H1 (cell line): ENCODE measurements at regions not wholly inside any gene's neighbourhood (a gene's known extent, or its start where the extent isn't known, plus 50 kb on each side); places are given as distances from the start of the nearest gene placed in this dataset.

Experiments used
- CHD7 ChIP-seq: fragments of 300-600 bp; sonication (generic); IDR thresholded peaks from 2 replicates; pipeline ENCODE4 v1.7.1; 2012; ENCODE audit warnings: low read length, moderate library complexity, mild to moderate bottlenecking, inconsistent platforms; ENCODE audit not compliant: insufficient replicate concordance
- E2F6 ChIP-seq: IDR thresholded peaks from 2 replicates; pipeline ENCODE4 v1.6.1; 2012; ENCODE audit warnings: inconsistent platforms
- EZH2 ChIP-seq: fragments of 200-600 bp; sonication (generic); IDR thresholded peaks from 2 replicates; pipeline ENCODE4 v1.7.1; 2012; ENCODE audit warnings: low read depth, mild to moderate bottlenecking, moderate library complexity, low read length, inconsistent platforms; ENCODE audit not compliant: severe bottlenecking
- HDAC2 ChIP-seq, 2 experiments: fragments of 300-600 bp in 1 of 2; sonication (generic) in 1 of 2; IDR thresholded peaks; 2 replicates each; pipeline ENCODE4 v1.6.1; 2011 to 2012; ENCODE audit warnings: low read depth in 2 of 2, low read length in 2 of 2, mild to moderate bottlenecking in 2 of 2, moderate library complexity in 2 of 2, borderline replicate concordance in 1 of 2, inconsistent platforms in 1 of 2
- NRF1 ChIP-seq: IDR thresholded peaks from 2 replicates; pipeline ENCODE4 v1.6.1; 2011; ENCODE audit warnings: mild to moderate bottlenecking, low read depth, low read length, improper control_type of control experiment
- RBBP5 ChIP-seq: IDR thresholded peaks from 2 replicates; pipeline ENCODE4 v1.7.1; 2012; ENCODE audit warnings: low read depth, mild to moderate bottlenecking, inconsistent platforms, low read length, moderate library complexity, borderline replicate concordance
- SP4 ChIP-seq: IDR thresholded peaks from 2 replicates; pipeline ENCODE4 v1.6.1; 2012; ENCODE audit warnings: low read length, inconsistent platforms
- YY1 ChIP-seq: IDR thresholded peaks from 2 replicates; pipeline ENCODE4 v1.6.1; 2011; ENCODE audit warnings: low read depth, mild to moderate bottlenecking, low read length

GRCh38 chr15:96428742-96429141, 98.2 kb downstream of the NR2F2 start (continued):
- TF ChIP-seq CHD7 = no peak
- TF ChIP-seq RBBP5 = no peak
- no peak for TF ChIP-seq HDAC2 (IDR thresholded peaks at IDR 0.05; ENCODE audit: borderline replicate concordance in 1 of 2, low read depth in 2 of 2, low read length in 2 of 2)
- TF ChIP-seq EZH2 = no peak
- no peak for TF ChIP-seq SP4
- no peak for TF ChIP-seq NRF1
- TF ChIP-seq E2F6 = no peak
- TF ChIP-seq YY1 = no peak
- TF ChIP-seq, all 59 proteins: peak for 0
